IPS-20b (cell line): ENCODE measurements at regions not wholly inside any gene's neighbourhood (a gene's known extent, or its start where the extent isn't known, plus 50 kb on each side); places are given as distances from the start of the nearest gene placed in this dataset.

Source experiments
- H3K27ac ChIP-seq: one replicate; pipeline ENCODE4 v1.5.1; 2013; ENCODE audit warnings: low read length
- H3K27me3 ChIP-seq: 2 replicates; pipeline ENCODE4 v1.6.1; 2013; ENCODE audit warnings: mild to moderate bottlenecking, low read length, inconsistent platforms; ENCODE audit not compliant: insufficient read depth
- H3K36me3 ChIP-seq: 2 replicates; pipeline ENCODE4 v1.6.1; 2013; ENCODE audit warnings: low read depth, mild to moderate bottlenecking, inconsistent platforms, low read length, moderate library complexity; ENCODE audit not compliant: insufficient read depth
- H3K4me1 ChIP-seq: 2 replicates; pipeline ENCODE4 v1.6.1; 2013; ENCODE audit warnings: mild to moderate bottlenecking, control low read depth, inconsistent platforms, low read length, moderate library complexity; ENCODE audit not compliant: insufficient read depth
- H3K4me3 ChIP-seq: 2 replicates; pipeline ENCODE4 v1.5.1; 2013; ENCODE audit warnings: mild to moderate bottlenecking, low read length, inconsistent platforms
- H3K9ac ChIP-seq: 2 replicates; pipeline ENCODE4 v1.6.1; 2013; ENCODE audit warnings: low read depth, mild to moderate bottlenecking, inconsistent platforms, low read length, moderate library complexity
- H3K9me3 ChIP-seq: 2 replicates; pipeline ENCODE4 v1.6.1; 2013; ENCODE audit warnings: mild to moderate bottlenecking, low read depth, low read length, inconsistent platforms; ENCODE audit not compliant: insufficient read depth

DNA sequence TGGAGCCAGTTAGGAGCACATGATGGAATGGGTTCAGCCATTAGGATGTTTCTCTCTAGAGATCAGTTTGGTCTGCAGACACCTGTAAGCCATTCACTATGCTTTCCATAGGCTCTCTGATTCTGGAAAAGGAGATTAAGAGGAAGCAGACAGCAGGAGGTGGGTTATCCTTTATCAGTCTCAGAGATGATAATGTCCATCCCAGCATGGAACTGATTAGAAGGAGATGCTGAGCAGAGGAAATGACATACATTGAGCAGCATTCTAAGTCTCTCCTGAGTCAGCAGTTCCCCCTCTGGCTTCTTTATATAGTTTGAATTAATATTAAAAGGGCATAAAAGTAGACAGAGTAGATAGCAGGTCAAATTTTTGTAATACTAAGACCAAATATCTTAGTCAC, 591.1 kb downstream of the GBE1 start:
- Histone ChIP-seq H3K4me1 (peaks cover 14% of the 10 kb centered on the region; the same call in 1 of the 2 replicates), H3K36me3 (no peaks in the 10 kb centered on the region), H3K9ac (no peak overlapping the region), H3K4me3 (no peak overlapping the region), H3K27me3 (no peaks in the 10 kb centered on the region), H3K27ac (no peak overlapping the region), H3K9me3 (no peaks in the 10 kb centered on the region)

DNA sequence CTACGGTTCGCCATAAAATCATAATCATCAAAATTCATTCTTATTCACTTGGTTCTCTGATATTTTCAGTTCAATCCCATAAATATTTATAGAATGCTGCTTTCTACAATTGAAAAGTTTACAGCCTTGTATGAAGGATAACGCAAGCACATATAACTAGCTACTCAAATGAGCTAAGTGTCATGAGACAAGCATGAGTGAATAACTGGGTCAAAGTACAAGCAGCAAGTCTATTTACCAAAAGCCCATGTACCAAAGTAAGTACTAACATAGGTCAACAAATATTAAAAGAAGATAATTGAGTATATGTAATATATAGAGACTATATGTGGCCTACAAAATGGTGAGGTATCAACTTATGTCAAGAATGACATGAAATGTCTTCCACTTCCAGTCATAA, 596.6 kb downstream of the GBE1 start:
- H3K27ac ChIP-seq, result no peak overlapping the region
- no peak overlapping the region for H3K9ac ChIP-seq
- no peaks in the 10 kb centered on the region for H3K27me3 ChIP-seq
- H3K9me3 ChIP-seq, result no peaks in the 10 kb centered on the region
- H3K36me3 ChIP-seq, result no peaks in the 10 kb centered on the region
- no peak overlapping the region for H3K4me3 ChIP-seq
- peaks cover 8% of the 10 kb centered on the region; the same call in 1 of the 2 replicates for H3K4me1 ChIP-seq

DNA sequence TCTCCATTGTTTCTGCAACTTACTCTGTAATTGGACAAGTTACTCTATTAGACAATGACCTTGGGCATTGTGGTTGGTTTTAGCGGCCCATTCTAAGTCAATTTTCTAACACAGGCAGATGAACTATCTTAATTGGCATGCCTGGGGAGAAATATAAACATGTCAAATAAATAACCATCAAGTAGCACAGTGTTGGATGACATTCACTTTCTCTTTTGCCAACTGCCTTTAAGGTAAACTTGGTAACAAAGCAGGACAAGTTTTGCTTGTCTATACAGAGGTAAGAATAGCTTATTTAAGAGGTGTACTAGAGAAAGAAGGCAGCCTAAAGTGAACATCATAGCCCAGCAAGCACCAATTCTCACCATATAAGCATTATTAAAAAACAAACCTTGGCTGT, 599.6 kb downstream of the GBE1 start:
- no peaks in the 10 kb centered on the region for H3K4me1 ChIP-seq
- H3K9me3 ChIP-seq, result no peaks in the 10 kb centered on the region
- no peaks in the 10 kb centered on the region for H3K27me3 ChIP-seq
- H3K4me3 ChIP-seq, result no peak overlapping the region
- no peaks in the 10 kb centered on the region for H3K36me3 ChIP-seq
- no peak overlapping the region for H3K9ac ChIP-seq
- no peak overlapping the region for H3K27ac ChIP-seq

DNA sequence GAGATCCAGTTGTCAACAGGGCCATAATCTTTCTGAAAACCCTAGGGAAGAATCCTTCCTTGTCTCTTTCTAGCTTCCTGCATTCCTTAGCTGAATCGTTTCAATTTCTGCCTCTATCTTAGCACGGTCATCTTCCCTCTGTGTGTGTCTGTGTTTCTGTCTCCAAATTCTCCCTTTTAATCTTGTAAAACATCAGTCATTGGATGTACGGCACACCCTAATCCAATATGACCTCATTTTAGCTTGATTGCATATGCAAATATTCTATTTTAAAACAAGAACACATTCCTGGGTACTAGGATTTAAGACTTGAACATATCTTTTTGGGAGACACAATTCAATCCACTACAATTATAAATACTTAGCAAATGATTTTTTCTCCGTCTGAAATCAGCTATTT, 600.3 kb downstream of the GBE1 start:
- no peaks in the 10 kb centered on the region for H3K36me3 ChIP-seq
- H3K9ac ChIP-seq, result no peak overlapping the region
- H3K27me3 ChIP-seq, result no peaks in the 10 kb centered on the region
- no peak overlapping the region for H3K4me3 ChIP-seq
- H3K9me3 ChIP-seq, result no peaks in the 10 kb centered on the region
- H3K4me1 ChIP-seq, result no peaks in the 10 kb centered on the region
- H3K27ac ChIP-seq, result no peak overlapping the region

DNA sequence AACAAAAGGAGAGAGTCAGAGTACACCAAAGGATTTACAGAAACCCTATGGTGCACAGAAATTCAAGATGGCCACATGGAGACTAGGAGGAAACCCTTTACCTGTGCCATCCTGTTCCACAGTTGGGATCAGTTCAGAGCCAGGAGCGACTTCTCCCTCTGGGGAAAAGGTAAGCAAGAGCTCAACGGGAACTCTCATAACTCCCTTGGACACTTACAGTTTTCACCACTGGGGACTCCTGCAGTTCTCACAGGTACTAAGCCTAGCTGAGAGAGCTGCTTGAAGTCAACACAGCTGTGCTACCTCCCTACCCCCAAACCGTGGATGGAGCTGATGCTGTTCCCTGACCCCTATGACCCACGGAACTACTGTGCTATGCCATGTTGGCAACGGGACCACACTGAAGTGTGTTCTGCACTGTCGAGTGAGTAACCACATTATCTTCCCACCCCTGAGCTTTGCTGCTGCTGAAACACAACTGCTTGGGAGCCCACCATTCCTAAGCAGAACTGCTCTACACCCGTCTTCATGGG, 606.8 kb downstream of the GBE1 start:
- no peaks in the 10 kb centered on the region for H3K36me3 ChIP-seq
- H3K4me3 ChIP-seq, result no peak overlapping the region
- no peaks in the 10 kb centered on the region for H3K27me3 ChIP-seq
- peaks cover 11% of the 10 kb centered on the region for H3K4me1 ChIP-seq
- H3K9me3 ChIP-seq, result no peaks in the 10 kb centered on the region
- no peak overlapping the region for H3K9ac ChIP-seq
- H3K27ac ChIP-seq, result no peak overlapping the region

DNA sequence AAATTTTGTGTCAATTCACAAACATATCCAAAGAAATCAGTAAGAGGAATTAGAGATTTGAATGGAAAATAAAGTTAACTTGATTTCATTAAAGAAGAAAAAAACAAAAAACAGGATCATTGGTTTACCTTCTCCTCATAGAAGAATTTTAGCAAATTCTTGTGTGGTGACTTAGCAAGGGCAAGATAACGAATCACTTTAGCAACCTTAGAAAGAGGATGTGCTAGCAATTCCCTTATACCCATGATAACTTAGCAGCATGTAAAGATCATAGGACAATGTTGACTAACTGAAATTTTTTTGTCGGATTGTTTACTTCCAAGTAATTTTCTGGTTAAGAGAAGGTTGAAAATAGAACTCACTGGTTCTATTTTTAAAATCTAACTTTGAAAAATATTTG, 609.3 kb downstream of the GBE1 start:
- Histone ChIP-seq H3K27ac (no peak overlapping the region), H3K27me3 (no peaks in the 10 kb centered on the region), H3K9me3 (no peaks in the 10 kb centered on the region), H3K4me3 (no peak overlapping the region), H3K36me3 (no peaks in the 10 kb centered on the region), H3K4me1 (peaks cover 11% of the 10 kb centered on the region), H3K9ac (no peak overlapping the region)

DNA sequence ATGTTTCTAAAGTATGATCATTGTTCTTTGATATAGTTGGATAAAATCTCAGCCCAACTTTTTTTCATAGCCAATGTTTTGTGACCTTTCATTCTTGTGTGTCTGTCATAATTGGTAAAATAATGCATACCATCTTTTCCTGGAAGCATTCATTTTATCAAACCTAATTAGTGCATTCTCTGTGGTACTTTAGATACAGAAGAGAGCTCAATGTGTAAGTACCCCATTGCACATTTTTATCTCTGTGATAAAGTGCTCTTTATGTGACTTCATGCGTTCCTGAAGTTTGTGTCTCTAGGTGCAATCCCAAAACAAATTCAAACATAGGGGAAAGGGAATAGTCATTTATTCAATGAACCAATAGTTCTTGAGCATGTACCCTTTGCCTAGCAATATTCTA, 628.5 kb downstream of the GBE1 start:
- Histone ChIP-seq H3K36me3 (no peaks in the 10 kb centered on the region), H3K9me3 (no peaks in the 10 kb centered on the region), H3K4me3 (no peak overlapping the region), H3K9ac (no peak overlapping the region), H3K27me3 (no peaks in the 10 kb centered on the region), H3K4me1 (peaks cover 5% of the 10 kb centered on the region; the same call in 1 of the 2 replicates), H3K27ac (no peak overlapping the region)

DNA sequence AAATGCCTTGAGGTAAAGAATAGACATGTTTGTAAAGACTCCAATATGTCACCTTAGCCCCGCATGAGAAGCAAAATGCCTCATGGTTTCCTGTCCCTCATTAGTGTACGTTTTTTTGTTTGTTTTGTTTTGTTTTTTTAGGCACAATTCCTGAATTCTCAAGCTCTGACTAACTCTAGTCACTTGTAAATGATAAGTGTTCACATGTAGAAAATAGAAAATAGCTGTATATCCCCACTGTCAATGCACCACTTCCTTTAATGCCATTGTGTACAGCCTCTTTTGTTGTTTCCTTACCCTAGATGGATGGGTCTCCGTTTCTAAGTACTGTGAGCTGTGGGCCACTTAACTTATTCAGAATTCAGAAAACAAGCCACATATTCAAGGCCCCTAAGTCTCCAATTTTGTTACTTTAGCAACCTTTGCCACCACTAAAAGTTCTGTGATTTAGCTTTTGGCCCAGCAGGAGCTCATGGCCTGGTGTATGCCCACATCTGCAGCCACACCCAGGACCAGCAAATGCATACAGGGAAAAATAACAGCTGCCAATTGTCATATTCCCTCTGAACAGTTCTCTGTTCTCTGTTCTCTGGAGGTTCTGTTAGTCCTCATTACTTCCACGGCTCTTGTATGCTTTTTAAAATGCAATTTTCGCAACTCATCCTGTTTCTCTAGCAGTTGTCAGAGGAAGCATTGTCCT, 655.5 kb downstream of the GBE1 start:
- no peak overlapping the region for H3K4me3 ChIP-seq
- no peaks in the 10 kb centered on the region for H3K27me3 ChIP-seq
- no peak overlapping the region for H3K9ac ChIP-seq
- no peaks in the 10 kb centered on the region for H3K36me3 ChIP-seq
- H3K27ac ChIP-seq, result no peak overlapping the region
- no peaks in the 10 kb centered on the region for H3K9me3 ChIP-seq
- H3K4me1 ChIP-seq, result no peaks in the 10 kb centered on the region

DNA sequence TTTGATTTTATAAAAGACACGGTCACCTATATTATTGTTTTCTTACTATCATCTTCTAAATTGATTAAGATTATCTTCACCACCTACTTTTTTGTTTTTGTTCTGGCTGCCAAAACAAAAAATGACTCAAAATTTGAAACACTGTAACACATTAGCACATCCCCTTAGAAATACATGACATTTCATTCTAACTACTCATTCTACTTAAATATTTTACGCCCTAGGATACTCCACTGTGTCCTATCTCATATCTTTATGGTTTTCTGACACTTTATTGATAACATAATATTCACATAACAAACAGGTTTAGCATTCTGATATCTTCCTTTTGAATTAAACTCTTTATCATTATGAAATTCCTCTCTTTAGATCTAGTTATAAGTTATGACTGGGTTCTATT, 656.2 kb downstream of the GBE1 start:
- Histone ChIP-seq H3K36me3 (no peaks in the 10 kb centered on the region), H3K9me3 (no peaks in the 10 kb centered on the region), H3K27ac (no peak overlapping the region), H3K9ac (no peak overlapping the region), H3K4me1 (no peaks in the 10 kb centered on the region), H3K4me3 (no peak overlapping the region), H3K27me3 (no peaks in the 10 kb centered on the region)

DNA sequence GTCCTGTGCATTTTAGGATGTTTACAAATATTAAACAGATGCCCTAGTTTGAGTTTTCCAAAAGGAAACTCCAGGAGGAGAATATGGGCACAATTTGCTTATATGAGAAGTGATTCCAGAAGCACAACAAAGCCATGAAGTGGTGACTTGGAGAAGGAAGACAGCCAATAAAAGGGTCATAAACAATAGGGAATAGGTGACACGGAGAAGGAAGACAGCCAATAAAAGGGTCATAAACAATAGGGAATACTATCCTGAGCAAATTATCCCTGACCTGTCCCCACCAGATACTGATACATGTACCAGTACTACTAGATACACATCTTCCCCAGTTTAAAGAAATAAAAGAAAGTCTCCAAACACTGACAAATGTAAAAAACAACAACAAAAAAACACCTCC, 663.6 kb downstream of the GBE1 start:
- H3K36me3 ChIP-seq, result no peaks in the 10 kb centered on the region
- no peak overlapping the region for H3K27ac ChIP-seq
- H3K9me3 ChIP-seq, result no peaks in the 10 kb centered on the region
- H3K4me1 ChIP-seq, result no peaks in the 10 kb centered on the region
- no peak overlapping the region for H3K9ac ChIP-seq
- no peaks in the 10 kb centered on the region for H3K27me3 ChIP-seq
- no peak overlapping the region for H3K4me3 ChIP-seq

DNA sequence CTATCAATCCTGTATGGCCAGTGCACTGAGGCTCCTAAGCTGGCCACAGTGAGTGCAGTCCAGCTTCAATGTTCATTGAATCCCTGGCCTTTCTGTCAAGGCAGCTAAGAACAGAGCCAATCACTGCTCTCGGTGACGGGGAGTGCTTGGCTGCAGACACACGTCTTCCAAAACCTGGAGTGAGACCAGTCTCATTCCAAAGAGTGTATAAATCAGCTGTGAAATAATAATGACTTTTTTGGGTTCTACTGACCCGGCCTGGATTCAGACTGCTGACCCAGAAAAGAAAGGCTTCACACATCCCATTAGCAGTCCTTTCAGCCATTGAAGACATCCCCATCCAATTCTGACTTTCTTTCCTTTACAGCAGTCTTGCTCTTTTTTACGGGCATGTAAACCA, 665.5 kb downstream of the GBE1 start:
- Histone ChIP-seq H3K27ac (no peak overlapping the region), H3K27me3 (no peaks in the 10 kb centered on the region), H3K4me3 (no peak overlapping the region), H3K9me3 (peaks cover 9% of the 10 kb centered on the region; the same call in 1 of the 2 replicates), H3K36me3 (no peaks in the 10 kb centered on the region), H3K4me1 (no peaks in the 10 kb centered on the region), H3K9ac (no peak overlapping the region)

DNA sequence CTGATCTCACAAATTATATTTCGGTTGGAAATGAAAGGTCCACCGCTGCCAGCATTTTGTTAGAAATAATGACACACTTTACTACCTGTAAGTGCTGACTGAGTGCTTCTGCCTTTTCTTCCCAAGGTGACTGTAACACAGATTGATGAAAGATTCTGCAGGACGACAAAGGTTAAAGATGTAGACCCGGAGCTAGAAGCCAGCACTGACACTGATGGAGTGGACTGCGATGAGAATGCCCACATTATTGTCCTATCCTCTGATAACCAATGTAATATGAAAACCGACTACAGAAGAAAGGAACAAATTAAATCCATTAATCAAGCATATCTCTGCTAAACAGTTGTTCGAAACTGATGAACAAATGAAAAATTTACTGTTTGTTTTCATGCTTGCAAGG, 666.5 kb downstream of the GBE1 start:
- no peak overlapping the region for H3K4me3 ChIP-seq

More for the DNA sequence above, 666.5 kb downstream of the GBE1 start:
- Histone ChIP-seq H3K4me1 (no peaks in the 10 kb centered on the region), H3K9ac (no peak overlapping the region), H3K9me3 (peaks cover 17% of the 10 kb centered on the region), H3K27me3 (no peaks in the 10 kb centered on the region), H3K36me3 (no peaks in the 10 kb centered on the region), H3K27ac (no peak overlapping the region)
